H1 (cell line): ENCODE measurements at regions not wholly inside any gene's neighbourhood (a gene's known extent, or its start where the extent isn't known, plus 50 kb on each side); places are given as distances from the start of the nearest gene placed in this dataset.

Experiments used
- CTCF ChIA-PET: fragments of 300-600 bp; sonication (Branson Sonifier 250); formaldehyde crosslinking; loops from one replicate; lab custom pipeline; 2021; ENCODE audit not compliant: partially characterized antibody; lab: Charles Lee
- POLR2A ChIA-PET: fragments of 300-600 bp; sonication (Branson Sonifier 250); formaldehyde crosslinking; loops from one replicate; lab custom pipeline; 2021; ENCODE audit warnings: inconsistent platforms; ENCODE audit not compliant: partially characterized antibody; lab: Charles Lee
- DNase-seq, 2 experiments: peaks; one replicate each; pipeline versions ENCODE4 v3.0.0 to v3.0.0-alpha.2; 2010 to 2022; ENCODE audit warnings: low spot score in 2 of 2, low read depth in 1 of 2, mixed read lengths in 1 of 2
- FAIRE-seq: peaks from 2 replicates; lab custom pipeline; 2011; peaks lifted over from hg19 to GRCh38; lab: Jason Lieb, UNC
- H2AFZ ChIP-seq: 2 replicates; pipeline ENCODE4 v1.8.1; 2012; ENCODE audit warnings: low read length, inconsistent platforms
- H2AK5ac ChIP-seq: 2 replicates; pipeline ENCODE4 v1.6.1; 2013; ENCODE audit warnings: low read depth, low read length
- H2BK120ac ChIP-seq: replicated peaks from 2 replicates; pipeline ENCODE3; 2013; ENCODE audit warnings: low read depth, low read length, inconsistent platforms
- H2BK12ac ChIP-seq: 2 replicates; pipeline ENCODE4 v1.6.1; 2013; ENCODE audit warnings: low read depth, low read length
- H2BK15ac ChIP-seq: 2 replicates; pipeline ENCODE4 v1.6.1; 2013; ENCODE audit warnings: low read length
- H2BK20ac ChIP-seq: 2 replicates; pipeline ENCODE4 v1.6.1; 2013; ENCODE audit warnings: low read length
- H2BK5ac ChIP-seq: 2 replicates; pipeline ENCODE4 v1.6.1; 2013; ENCODE audit warnings: low read depth, low read length
- H3K14ac ChIP-seq: 2 replicates; pipeline ENCODE4 v1.6.1; 2013; ENCODE audit warnings: inconsistent platforms; ENCODE audit not compliant: insufficient read length
- H3K18ac ChIP-seq: 2 replicates; pipeline ENCODE4 v1.6.1; 2013; ENCODE audit warnings: low read length; ENCODE audit errors: extremely low read depth
- H3K23ac ChIP-seq: 2 replicates; pipeline ENCODE4 v1.6.1; 2013; ENCODE audit warnings: inconsistent platforms; ENCODE audit not compliant: insufficient read length
- H3K23me2 ChIP-seq: 2 replicates; pipeline ENCODE4 v1.6.1; 2013; ENCODE audit warnings: low read depth, low read length
- H3K27ac ChIP-seq: 2 replicates; pipeline ENCODE4 v1.6.1; 2011; ENCODE audit warnings: low read depth, low read length, inconsistent platforms
- H3K27me3 ChIP-seq, 4 experiments: replicated peaks in 1 of 4; 1 replicate in 1 of 4; 2 replicates in 3 of 4; pipeline versions ENCODE4 v1.6.1 to v1.8.1; 2011 to 2013; ENCODE audit warnings: low read length in 3 of 4, mild to moderate bottlenecking in 3 of 4, inconsistent platforms in 2 of 4, mixed read lengths in 2 of 4, moderate library complexity in 1 of 4; ENCODE audit not compliant: control insufficient read depth in 3 of 4, insufficient read depth in 3 of 4; ENCODE audit errors: extremely low read depth in 1 of 4
- H3K36me3 ChIP-seq, 4 experiments: 2 replicates each; pipeline versions ENCODE4 v1.6.1 to v1.8.1; 2011 to 2013; ENCODE audit warnings: mild to moderate bottlenecking in 4 of 4, low read length in 3 of 4, moderate library complexity in 2 of 4, control low read depth in 1 of 4, inconsistent platforms in 1 of 4; ENCODE audit not compliant: insufficient read depth in 4 of 4, control insufficient read depth in 2 of 4
- H3K4ac ChIP-seq: replicated peaks from 2 replicates; pipeline ENCODE3; 2013; ENCODE audit warnings: low read length, low read depth, mixed read lengths, inconsistent platforms; ENCODE audit not compliant: insufficient read length
- H3K4me1 ChIP-seq, 4 experiments: replicated peaks in 1 of 4; 1 replicate in 1 of 4; 2 replicates in 3 of 4; pipeline versions ENCODE4 v1.6.1 to v1.8.1; 2011 to 2013; ENCODE audit warnings: low read length in 3 of 4, inconsistent platforms in 2 of 4, mixed read lengths in 1 of 4; ENCODE audit not compliant: insufficient read depth in 4 of 4, control insufficient read depth in 3 of 4
- H3K4me2 ChIP-seq, 2 experiments: 2 replicates each; pipeline versions ENCODE4 v1.6.1 to v1.8.1; 2011 to 2013; ENCODE audit warnings: low read depth in 2 of 2, low read length in 2 of 2, control low read depth in 1 of 2, inconsistent platforms in 1 of 2, mild to moderate bottlenecking in 1 of 2; ENCODE audit not compliant: insufficient read depth in 1 of 2
- H3K4me3 ChIP-seq, 4 experiments: fragments of 200-600, 300-600 bp in 1 of 4; sonication (generic), shearing (Covaris generic), sonication (Bioruptor Twin) in 1 of 4; 2 replicates each; pipeline versions ENCODE4 v1.5.1 to v1.8.1; 2011 to 2016; ENCODE audit warnings: low read length in 4 of 4, low read depth in 3 of 4, control low read depth in 2 of 4, inconsistent platforms in 2 of 4, mild to moderate bottlenecking in 2 of 4, mixed read lengths in 1 of 4, moderate library complexity in 1 of 4; ENCODE audit not compliant: insufficient read depth in 2 of 4; ENCODE audit errors: extremely low read depth in 1 of 4
- H3K56ac ChIP-seq: replicated peaks from 2 replicates; pipeline ENCODE3; 2013; ENCODE audit warnings: low read depth, mild to moderate bottlenecking, mixed read lengths, low read length, inconsistent platforms; ENCODE audit not compliant: insufficient read length
- H3K79me1 ChIP-seq: 2 replicates; pipeline ENCODE4 v1.6.1; 2013; ENCODE audit warnings: low read depth, low read length, control low read depth
- H3K79me2 ChIP-seq, 2 experiments: 2 replicates each; pipeline versions ENCODE4 v1.6.1 to v1.8.1; 2012 to 2013; ENCODE audit warnings: low read length in 2 of 2, mild to moderate bottlenecking in 2 of 2, inconsistent platforms in 1 of 2; ENCODE audit not compliant: insufficient read depth in 2 of 2, control insufficient read depth in 1 of 2
- H3K9ac ChIP-seq, 4 experiments: replicated peaks in 1 of 4; 1 replicate in 1 of 4; 2 replicates in 3 of 4; pipeline versions ENCODE4 v1.6.1 to v1.8.1; 2011 to 2013; ENCODE audit warnings: low read depth in 3 of 4, low read length in 3 of 4, control low read depth in 2 of 4, mild to moderate bottlenecking in 2 of 4, moderate library complexity in 2 of 4, inconsistent platforms in 1 of 4; ENCODE audit errors: extremely low read depth in 1 of 4
- H3K9me3 ChIP-seq, 2 experiments: 2 replicates each; pipeline versions ENCODE4 v1.6.1 to v1.8.1; 2012 to 2013; ENCODE audit warnings: mild to moderate bottlenecking in 2 of 2, moderate library complexity in 2 of 2, control low read depth in 1 of 2, inconsistent platforms in 1 of 2, low read depth in 1 of 2, low read length in 1 of 2, mixed read lengths in 1 of 2; ENCODE audit not compliant: insufficient read depth in 2 of 2
- H4K20me1 ChIP-seq, 2 experiments: replicated peaks in 1 of 2; 2 replicates each; pipeline versions ENCODE3 to v1.8.1; 2011 to 2013; ENCODE audit warnings: inconsistent platforms in 2 of 2, low read length in 2 of 2, mild to moderate bottlenecking in 1 of 2; ENCODE audit not compliant: insufficient read depth in 2 of 2, control insufficient read depth in 1 of 2
- H4K5ac ChIP-seq: 2 replicates; pipeline ENCODE4 v1.6.1; 2013; ENCODE audit warnings: low read length, low read depth, mixed read lengths, inconsistent platforms; ENCODE audit not compliant: insufficient read length
- H4K8ac ChIP-seq: 2 replicates; pipeline ENCODE4 v1.8.0; 2013; ENCODE audit warnings: mild to moderate bottlenecking, moderate library complexity, low read length, inconsistent platforms; ENCODE audit not compliant: insufficient read depth; ENCODE audit errors: extremely low read depth
- H4K91ac ChIP-seq: replicated peaks from 2 replicates; pipeline ENCODE3; 2013; ENCODE audit warnings: low read length, mixed read lengths, inconsistent platforms; ENCODE audit not compliant: insufficient read length
- ASH2L ChIP-seq: fragments of 200-600, 300-600 bp; sonication (generic); IDR thresholded peaks from one replicate; pipeline ENCODE4 v1.7.1; 2017; ENCODE audit warnings: low read length
- CBX8 ChIP-seq: fragments of 300-800, 300-1000 bp; sonication (generic); IDR thresholded peaks from 2 replicates; pipeline ENCODE4 v1.7.1; 2016; ENCODE audit warnings: low read depth, low read length, borderline replicate concordance
- CHD1 ChIP-seq: IDR thresholded peaks from 2 replicates; pipeline ENCODE4 v1.6.1; 2012; ENCODE audit warnings: low read depth, low read length, improper control_type of control experiment
- EP300 ChIP-seq, 2 experiments: IDR thresholded peaks; 1 replicate in 1 of 2; 2 replicates in 1 of 2; pipeline ENCODE4 v1.6.1; 2011 to 2012; ENCODE audit warnings: low read depth in 2 of 2, low read length in 2 of 2, mild to moderate bottlenecking in 2 of 2, borderline replicate concordance in 1 of 2, inconsistent platforms in 1 of 2, moderate library complexity in 1 of 2
- GABPA ChIP-seq: IDR thresholded peaks from 2 replicates; pipeline ENCODE4 v1.6.1; 2011; ENCODE audit warnings: mild to moderate bottlenecking, low read length, moderate library complexity, borderline replicate concordance; ENCODE audit not compliant: insufficient read depth
- GTF2F1 ChIP-seq: IDR thresholded peaks from 2 replicates; pipeline ENCODE4 v1.6.1; 2012; ENCODE audit warnings: low read depth, low read length, improper control_type of control experiment, borderline replicate concordance
- HDAC6 ChIP-seq: IDR thresholded peaks from one replicate; pipeline ENCODE4 v1.7.1; 2012; ENCODE audit warnings: low read depth, mild to moderate bottlenecking, inconsistent platforms, low read length, moderate library complexity
- JUND ChIP-seq: IDR thresholded peaks from 2 replicates; pipeline ENCODE4 v1.6.1; 2011; ENCODE audit warnings: mild to moderate bottlenecking, improper control_type of control experiment, low read length
- KDM1A ChIP-seq: fragments of 200-600, 300-600 bp; sonication (generic); IDR thresholded peaks from 2 replicates; pipeline ENCODE4 v1.7.1; 2016; ENCODE audit warnings: mild to moderate bottlenecking, low read length, borderline replicate concordance
- KDM5A ChIP-seq: fragments of 200-600 bp; IDR thresholded peaks from 2 replicates; pipeline ENCODE4 v1.7.1; 2012; ENCODE audit warnings: mild to moderate bottlenecking, low read length, inconsistent platforms, mixed read lengths
- SIN3A ChIP-seq, 2 experiments: IDR thresholded peaks in 1 of 2; conservative IDR thresholded peaks in 1 of 2; 2 replicates each; pipeline ENCODE4 v1.6.1; 2011 to 2012; ENCODE audit warnings: low read length in 2 of 2, improper control_type of control experiment in 1 of 2, low read depth in 1 of 2, mild to moderate bottlenecking in 1 of 2
- SIRT6 ChIP-seq: IDR thresholded peaks from one replicate; pipeline ENCODE4 v1.7.1; 2012; ENCODE audit warnings: low read length, inconsistent platforms
- TCF12 ChIP-seq: IDR thresholded peaks from 2 replicates; pipeline ENCODE4 v1.6.1; 2011; ENCODE audit warnings: low read depth, mild to moderate bottlenecking, low read length
- TEAD4 ChIP-seq: IDR thresholded peaks from 2 replicates; pipeline ENCODE4 v1.6.1; 2012; ENCODE audit warnings: low read depth, low read length, inconsistent platforms, mixed read lengths
- USF2 ChIP-seq: IDR thresholded peaks from 2 replicates; pipeline ENCODE4 v1.6.1; 2011; ENCODE audit warnings: low read length, improper control_type of control experiment
- WGBS, 2 experiments: shearing (Covaris generic) in 1 of 2; methylation state at CpG; one replicate each; pipeline versions ENCODE4 v1.1.6 to v1.1.7; 2013 to 2015; ENCODE audit warnings: low lambda C conversion rate in 2 of 2, mixed read lengths in 2 of 2, inconsistent platforms in 1 of 2, low coverage in 1 of 2, missing lambda C conversion rate in 1 of 2; ENCODE audit not compliant: insufficient replicate concordance in 2 of 2, insufficient coverage in 1 of 2, insufficient read length in 1 of 2; ENCODE audit errors: extremely low coverage in 1 of 2, missing lambda C conversion rate in 1 of 2; 5-methylcytosine and 5-hydroxymethylcytosine counted together

GRCh38 chrX:121761845-121762244, 714.4 kb downstream of the GLUD2 start:
- Histone ChIP-seq H2BK20ac (no peak overlapping the region), H3K18ac (no peak overlapping the region), H3K4me2 (no peak overlapping the region), H2AK5ac (no peak overlapping the region), H4K20me1 (no peaks in the 10 kb centered on the region), H3K27me3 (no peaks in the 10 kb centered on the region), H3K79me1 (no peaks in the 10 kb centered on the region), H4K5ac (no peak overlapping the region), H3K27ac (no peak overlapping the region), H3K4me1 (no peaks in the 10 kb centered on the region), H2BK120ac (no peak overlapping the region), H3K4me3 (no peak overlapping the region), H2AFZ (no peak overlapping the region), H3K23me2 (no peaks in the 10 kb centered on the region), H3K79me2 (no peaks in the 10 kb centered on the region), H3K4ac (no peak overlapping the region), H3K56ac (no peak overlapping the region), H3K23ac (no peak overlapping the region), H4K91ac (no peak overlapping the region), H2BK15ac (no peak overlapping the region), H2BK5ac (no peak overlapping the region), H3K9me3 (no peaks in the 10 kb centered on the region), H3K14ac (no peak overlapping the region), H4K8ac (no peak overlapping the region), H3K9ac (no peak overlapping the region), H3K36me3 (no peaks in the 10 kb centered on the region), H2BK12ac (no peak overlapping the region)
- POLR2A ChIA-PET: no interaction called here
- WGBS, 2 experiments: 89% methylated on average over 5 of the region's 6 CpGs; no CpG with 5 or more reads in 1 of the 2 experiments
- CTCF ChIA-PET: no interaction called here
- no peak for FAIRE-seq
- no peak for DNase-seq
- TF ChIP-seq USF2 (no peak), TEAD4 (no peak), SIN3A (conservative IDR thresholded peaks at IDR 0.05 in 1 of 2, IDR thresholded peaks at IDR 0.05 in 1 of 2; ENCODE audit: low read depth in 1 of 2, low read length in 2 of 2) (no peak), GTF2F1 (no peak), CHD1 (no peak), CBX8 (no peak), SIRT6 (no peak), JUND (no peak), ASH2L (no peak), TCF12 (no peak), HDAC6 (no peak), EP300 (IDR thresholded peaks at IDR 0.05; ENCODE audit: borderline replicate concordance in 1 of 2, low read depth in 2 of 2, low read length in 2 of 2) (no peak), GABPA (no peak), KDM1A (no peak), KDM5A (no peak)
